H1 (cell line): ENCODE measurements at regions not wholly inside any gene's neighbourhood (a gene's known extent, or its start where the extent isn't known, plus 50 kb on each side); places are given as distances from the start of the nearest gene placed in this dataset.

Source experiments
- CTCF ChIP-seq, 3 experiments: IDR thresholded peaks; 1 replicate in 2 of 3; 2 replicates in 1 of 3; pipeline versions ENCODE4 v1.5.1 to v1.6.1; 2011; ENCODE audit warnings: low read length in 3 of 3, mild to moderate bottlenecking in 3 of 3, inconsistent platforms in 2 of 3, low read depth in 1 of 3, moderate library complexity in 1 of 3; ENCODE audit not compliant: insufficient read depth in 1 of 3; ENCODE audit errors: control extremely low read depth in 1 of 3
- EP300 ChIP-seq, 2 experiments: IDR thresholded peaks; 1 replicate in 1 of 2; 2 replicates in 1 of 2; pipeline ENCODE4 v1.6.1; 2011 to 2012; ENCODE audit warnings: low read depth in 2 of 2, low read length in 2 of 2, mild to moderate bottlenecking in 2 of 2, borderline replicate concordance in 1 of 2, inconsistent platforms in 1 of 2, moderate library complexity in 1 of 2
- GABPA ChIP-seq: IDR thresholded peaks from 2 replicates; pipeline ENCODE4 v1.6.1; 2011; ENCODE audit warnings: mild to moderate bottlenecking, low read length, moderate library complexity, borderline replicate concordance; ENCODE audit not compliant: insufficient read depth
- HDAC2 ChIP-seq, 2 experiments: fragments of 300-600 bp in 1 of 2; sonication (generic) in 1 of 2; IDR thresholded peaks; 2 replicates each; pipeline ENCODE4 v1.6.1; 2011 to 2012; ENCODE audit warnings: low read depth in 2 of 2, low read length in 2 of 2, mild to moderate bottlenecking in 2 of 2, moderate library complexity in 2 of 2, borderline replicate concordance in 1 of 2, inconsistent platforms in 1 of 2
- HDAC6 ChIP-seq: IDR thresholded peaks from one replicate; pipeline ENCODE4 v1.7.1; 2012; ENCODE audit warnings: low read depth, mild to moderate bottlenecking, inconsistent platforms, low read length, moderate library complexity
- POLR2A ChIP-seq, 2 experiments: IDR thresholded peaks; 1 replicate in 1 of 2; 2 replicates in 1 of 2; pipeline ENCODE4 v1.6.1; 2011; ENCODE audit warnings: low read depth in 2 of 2, low read length in 2 of 2, mild to moderate bottlenecking in 2 of 2; ENCODE audit errors: control extremely low read depth in 1 of 2
- POLR2AphosphoS5 ChIP-seq: IDR thresholded peaks from 2 replicates; pipeline ENCODE4 v1.6.1; 2011; ENCODE audit warnings: low read depth, low read length
- TAF7 ChIP-seq: optimal IDR thresholded peaks from 2 replicates; pipeline ENCODE3; 2011; ENCODE audit warnings: low read depth, mild to moderate bottlenecking, inconsistent platforms, low read length, moderate library complexity, borderline replicate concordance
- USF2 ChIP-seq: IDR thresholded peaks from 2 replicates; pipeline ENCODE4 v1.6.1; 2011; ENCODE audit warnings: low read length, improper control_type of control experiment

GRCh38 chr1:53398576-53399365, 60.4 kb upstream of the DMRTB1 start:
- TF ChIP-seq POLR2A (IDR thresholded peaks at IDR 0.05; ENCODE audit: control extremely low read depth in 1 of 2, low read depth in 2 of 2, low read length in 2 of 2), result no peak
- no peak for TF ChIP-seq HDAC2 (IDR thresholded peaks at IDR 0.05; ENCODE audit: borderline replicate concordance in 1 of 2, low read depth in 2 of 2, low read length in 2 of 2)
- no peak for TF ChIP-seq POLR2AphosphoS5
- no peak for TF ChIP-seq USF2
- no peak for TF ChIP-seq CTCF (IDR thresholded peaks at IDR 0.05; ENCODE audit: control extremely low read depth in 1 of 3, insufficient read depth in 1 of 3, low read depth in 1 of 3, low read length in 3 of 3)
- no peak for TF ChIP-seq HDAC6
- TF ChIP-seq GABPA, result no peak
- TF ChIP-seq EP300 (IDR thresholded peaks at IDR 0.05; ENCODE audit: borderline replicate concordance in 1 of 2, low read depth in 2 of 2, low read length in 2 of 2), result no peak
- TF ChIP-seq TAF7, result no peak
